SK-N-SH treated with all-trans-retinoic acid at 6 μM for 48 hours (cell line): ENCODE measurements at regions not wholly inside any gene's neighbourhood (a gene's known extent, or its start where the extent isn't known, plus 50 kb on each side); places are given as distances from the start of the nearest gene placed in this dataset.

Source experiments
- CREB5 ChIP-seq: fragments of 250-450 bp; sonication (Bioruptor Pico); IDR thresholded peaks from 2 replicates; pipeline ENCODE4 v1.5.1; 2020; ENCODE audit warnings: low read depth, mild to moderate bottlenecking, moderate library complexity
- ESRRG ChIP-seq: fragments of 250-450 bp; sonication (Bioruptor Pico); IDR thresholded peaks from 2 replicates; pipeline ENCODE4 v1.6.1; 2021; ENCODE audit warnings: mild to moderate bottlenecking
- GLIS3 ChIP-seq: fragments of 250-450 bp; sonication (Bioruptor Pico); IDR thresholded peaks from 2 replicates; pipeline ENCODE4 v1.5.0; 2020; ENCODE audit warnings: mild to moderate bottlenecking, moderate library complexity

GRCh38 chr1:95532335-95532734, 298.3 kb downstream of the RWDD3 start:
- TF ChIP-seq CREB5 (CRISPR knock-in tag), result no peak
- no peak for TF ChIP-seq GLIS3 (CRISPR knock-in tag)
- no peak for TF ChIP-seq ESRRG (CRISPR knock-in tag)
